Thoracic aorta (tissue), 2 donors: ENCODE measurements at regions not wholly inside any gene's neighbourhood (a gene's known extent, or its start where the extent isn't known, plus 50 kb on each side); places are given as distances from the start of the nearest gene placed in this dataset.

Experiments
- ATAC-seq: fragments of 150-250 bp; one replicate; pipeline ENCODE4 v1.8.0; 2017; ENCODE audit warnings: low read depth; ENCODE audit not compliant: insufficient number of reproducible peaks, low FRiP score
- DNase-seq: peaks from one replicate; pipeline ENCODE4 v3.0.0-alpha.2; 2020; ENCODE audit warnings: low spot score
- H3K27ac ChIP-seq, 2 donors: fragments of 200-600 bp; sonication (generic); 1 replicate in 1 of 2; 2 replicates in 1 of 2; pipeline ENCODE4 v1.5.1; 2016; ENCODE audit warnings: mild to moderate bottlenecking in 2 of 2, moderate library complexity in 2 of 2
- H3K27me3 ChIP-seq: fragments of 200-600 bp; sonication (generic); replicated peaks from 2 replicates; pipeline ENCODE4 v1.6.0; 2016; ENCODE audit warnings: mild to moderate bottlenecking; ENCODE audit not compliant: insufficient read depth
- H3K36me3 ChIP-seq: fragments of 200-600 bp; sonication (generic); one replicate; pipeline ENCODE4 v1.5.1; 2016
- H3K4me1 ChIP-seq, 2 donors: fragments of 200-600 bp; sonication (generic); 1 replicate in 1 of 2; 2 replicates in 1 of 2; pipeline versions ENCODE4 v1.5.1 to v1.6.0; 2016; ENCODE audit warnings: low read depth in 2 of 2, mild to moderate bottlenecking in 1 of 2; ENCODE audit not compliant: control insufficient read depth in 1 of 2
- H3K4me3 ChIP-seq: fragments of 200-600 bp; sonication (generic); 2 replicates; pipeline ENCODE4 v1.5.1; 2016; ENCODE audit warnings: mild to moderate bottlenecking
- H3K9me3 ChIP-seq: fragments of 200-600 bp; sonication (generic); 2 replicates; pipeline ENCODE4 v1.5.1; 2016
- TF ChIP-seq, protein P1 (sequence below): fragments of 200-600 bp; sonication (generic); IDR thresholded peaks from one replicate; pipeline ENCODE4 v1.5.1; 2019; ENCODE audit warnings: antibody characterized with exemption

DNA sequence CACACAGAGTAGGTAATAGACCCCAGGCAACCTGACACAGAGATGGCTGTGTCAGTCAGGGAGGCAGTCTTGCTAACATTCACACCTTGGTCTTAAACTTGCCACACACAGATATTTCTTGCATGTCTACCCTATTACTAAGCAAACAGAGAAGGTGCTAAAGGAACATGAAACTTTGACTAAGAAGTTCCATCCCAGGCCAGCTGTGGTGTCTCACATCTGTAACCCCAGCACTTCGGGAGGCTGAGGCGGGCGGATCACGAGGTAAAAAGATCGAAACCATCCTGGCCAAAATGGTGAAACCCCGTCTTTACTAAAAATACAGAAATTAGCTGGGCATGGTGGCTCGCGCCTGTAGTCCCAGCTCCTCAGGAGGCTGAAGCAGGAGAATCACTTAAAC lies 222.4 kb upstream of the JARID2 start:
- ATAC-seq (no peak), DNase-seq (no peak)
- Histone ChIP-seq H3K27me3 (no peaks in the 10 kb centered on the region), H3K36me3 (no peaks in the 10 kb centered on the region), H3K27ac (no peak overlapping the region), H3K4me3 (no peak overlapping the region), H3K4me1 (peaks cover 0 to 6% of the 10 kb centered on the region in 2 donors), H3K9me3 (no peaks in the 10 kb centered on the region)
- TF ChIP-seq, protein P1, sequence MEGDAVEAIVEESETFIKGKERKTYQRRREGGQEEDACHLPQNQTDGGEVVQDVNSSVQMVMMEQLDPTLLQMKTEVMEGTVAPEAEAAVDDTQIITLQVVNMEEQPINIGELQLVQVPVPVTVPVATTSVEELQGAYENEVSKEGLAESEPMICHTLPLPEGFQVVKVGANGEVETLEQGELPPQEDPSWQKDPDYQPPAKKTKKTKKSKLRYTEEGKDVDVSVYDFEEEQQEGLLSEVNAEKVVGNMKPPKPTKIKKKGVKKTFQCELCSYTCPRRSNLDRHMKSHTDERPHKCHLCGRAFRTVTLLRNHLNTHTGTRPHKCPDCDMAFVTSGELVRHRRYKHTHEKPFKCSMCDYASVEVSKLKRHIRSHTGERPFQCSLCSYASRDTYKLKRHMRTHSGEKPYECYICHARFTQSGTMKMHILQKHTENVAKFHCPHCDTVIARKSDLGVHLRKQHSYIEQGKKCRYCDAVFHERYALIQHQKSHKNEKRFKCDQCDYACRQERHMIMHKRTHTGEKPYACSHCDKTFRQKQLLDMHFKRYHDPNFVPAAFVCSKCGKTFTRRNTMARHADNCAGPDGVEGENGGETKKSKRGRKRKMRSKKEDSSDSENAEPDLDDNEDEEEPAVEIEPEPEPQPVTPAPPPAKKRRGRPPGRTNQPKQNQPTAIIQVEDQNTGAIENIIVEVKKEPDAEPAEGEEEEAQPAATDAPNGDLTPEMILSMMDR: no peak

DNA sequence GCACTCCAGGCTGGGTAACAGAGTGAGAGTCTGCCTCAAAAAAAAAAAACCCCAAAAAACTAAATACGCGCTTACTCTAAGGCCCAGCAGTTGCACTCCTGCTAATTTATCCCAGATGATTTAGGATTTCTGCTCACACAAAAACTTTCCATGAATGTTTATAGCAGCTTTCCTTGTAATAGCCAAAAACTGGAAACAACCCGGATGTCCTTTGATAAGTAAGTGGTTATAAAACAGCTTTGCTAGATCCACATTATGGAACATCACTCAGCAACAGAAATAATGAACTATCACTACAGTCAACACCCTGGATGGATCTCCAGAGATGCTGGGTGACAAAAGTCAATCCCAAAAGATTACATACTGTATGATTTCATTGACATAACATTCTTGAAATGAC lies 220.4 kb upstream of the JARID2 start:
- Histone ChIP-seq H3K27me3 (no peaks in the 10 kb centered on the region), H3K36me3 (no peaks in the 10 kb centered on the region), H3K4me3 (no peak overlapping the region), H3K27ac (no peak overlapping the region), H3K9me3 (no peaks in the 10 kb centered on the region), H3K4me1 (peaks cover 0 to 6% of the 10 kb centered on the region in 2 donors)
- TF ChIP-seq, protein P1: no peak
- DNase-seq (no peak), ATAC-seq (no peak)

DNA sequence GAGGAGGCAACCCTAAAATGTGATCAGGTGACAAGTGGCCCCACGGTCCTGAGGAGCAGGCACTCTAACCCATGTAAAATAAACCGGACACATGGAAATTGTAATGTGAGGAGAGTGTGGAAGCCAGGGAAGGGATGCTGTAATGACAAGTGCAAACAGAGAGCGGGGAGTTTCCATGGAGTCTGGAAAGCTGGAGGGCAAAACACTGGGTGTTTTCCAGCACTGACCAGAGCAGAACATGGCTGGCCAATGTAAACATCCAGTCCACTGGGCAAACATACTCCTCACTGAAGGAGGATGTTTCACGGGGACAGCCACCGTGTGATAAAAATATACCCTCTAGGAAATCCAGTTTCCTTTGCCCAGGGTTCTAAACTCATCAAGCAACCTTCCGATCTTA lies 219.0 kb upstream of the JARID2 start:
- H3K27me3 ChIP-seq: no peaks in the 10 kb centered on the region
- no peaks in the 10 kb centered on the region for H3K9me3 ChIP-seq
- H3K36me3 ChIP-seq: no peaks in the 10 kb centered on the region
- peaks cover 0 to 6% of the 10 kb centered on the region in 2 donors for H3K4me1 ChIP-seq
- TF ChIP-seq, protein P1: no peak
- no peak for ATAC-seq
- no peak for DNase-seq
- H3K4me3 ChIP-seq: no peak overlapping the region
- H3K27ac ChIP-seq: no peak overlapping the region

DNA sequence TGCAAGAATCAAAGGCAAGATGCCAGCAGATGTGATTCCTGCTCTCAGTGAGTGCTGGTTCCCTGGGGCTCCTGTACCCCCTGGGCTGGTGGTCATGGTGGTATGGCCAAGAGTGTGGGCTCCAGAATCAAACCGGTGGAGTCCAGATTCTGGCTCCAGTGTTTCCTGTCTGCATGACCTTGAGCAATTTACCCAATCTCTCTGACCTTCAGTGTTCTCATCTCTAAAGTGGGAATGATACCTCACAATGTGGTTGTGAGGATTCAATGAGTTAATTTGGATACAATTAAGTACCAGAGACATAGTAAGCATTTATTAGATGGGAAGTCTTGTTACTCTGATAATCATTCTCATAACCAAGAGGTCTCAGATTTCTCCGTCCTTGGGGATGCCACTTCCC lies 218.4 kb upstream of the JARID2 start:
- Histone ChIP-seq H3K9me3 (no peaks in the 10 kb centered on the region), H3K27me3 (no peaks in the 10 kb centered on the region), H3K27ac (no peak overlapping the region), H3K36me3 (no peaks in the 10 kb centered on the region), H3K4me1 (peaks cover 0 to 6% of the 10 kb centered on the region in 2 donors), H3K4me3 (no peak overlapping the region)
- TF ChIP-seq, protein P1: no peak
- no peak for ATAC-seq
- DNase-seq: no peak

DNA sequence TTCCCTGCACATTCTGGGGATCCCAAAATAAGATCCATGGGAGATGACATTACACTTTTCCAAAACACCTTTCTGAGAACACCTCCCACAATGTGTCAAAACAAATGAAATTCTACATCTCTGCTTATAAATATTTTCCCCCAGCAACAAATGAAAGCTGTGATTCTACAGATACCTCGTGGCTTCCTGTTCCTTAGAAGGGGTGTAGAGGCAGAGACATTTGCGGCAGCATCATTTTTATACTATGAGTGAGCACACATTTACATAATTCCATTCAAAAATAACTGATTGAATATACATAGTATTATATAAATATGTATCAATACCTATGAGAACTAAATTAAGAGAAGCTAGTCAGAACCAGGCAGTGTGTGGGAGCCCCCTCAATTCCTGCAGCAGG lies 213.9 kb upstream of the JARID2 start:
- Histone ChIP-seq H3K36me3 (no peaks in the 10 kb centered on the region), H3K27ac (no peak overlapping the region), H3K27me3 (no peaks in the 10 kb centered on the region), H3K9me3 (no peaks in the 10 kb centered on the region), H3K4me1 (peaks cover 0 to 1% of the 10 kb centered on the region in 2 donors), H3K4me3 (no peak overlapping the region)
- no peak for DNase-seq
- TF ChIP-seq, protein P1: no peak
- ATAC-seq: no peak
